Kidney (tissue), 13 donors: ENCODE measurements at regions not wholly inside any gene's neighbourhood (a gene's known extent, or its start where the extent isn't known, plus 50 kb on each side); places are given as distances from the start of the nearest gene placed in this dataset.
"Not testable (repeated sequence)": the region's sequence is repeated elsewhere in the genome, so short reads cannot be mapped to it uniquely, and the experiment has no call there.

Experiments
- DNase-seq, 5 donors: peaks; one replicate each; pipeline ENCODE4 v3.0.0-alpha.2; 2013 to 2020
- FAIRE-seq: peaks from 2 replicates; lab custom pipeline; 2012; peaks lifted over from hg19 to GRCh38; lab: Jason Lieb, UNC
- H3K27ac ChIP-seq, 2 donors: one replicate each; pipeline ENCODE4 v1.7.0; 2013; ENCODE audit warnings: low read depth in 2 of 2, low read length in 2 of 2, inconsistent platforms in 1 of 2
- H3K27me3 ChIP-seq: one replicate; pipeline ENCODE4 v1.7.1; 2013; ENCODE audit warnings: low read length, inconsistent platforms; ENCODE audit not compliant: control insufficient read depth, insufficient read depth
- H3K36me3 ChIP-seq, 3 donors: one replicate each; pipeline versions ENCODE4 v1.7.0 to v1.7.1; 2013; ENCODE audit warnings: low read length in 3 of 3, control low read depth in 1 of 3, inconsistent platforms in 1 of 3; ENCODE audit not compliant: insufficient read depth in 3 of 3, control insufficient read depth in 2 of 3
- H3K4me1 ChIP-seq, 3 donors: one replicate each; pipeline versions ENCODE4 v1.7.0 to v1.7.1; 2013; ENCODE audit warnings: low read length in 3 of 3, inconsistent platforms in 1 of 3, low read depth in 1 of 3; ENCODE audit not compliant: control insufficient read depth in 2 of 3, insufficient read depth in 2 of 3
- H3K4me3 ChIP-seq, 3 donors: one replicate each; pipeline versions ENCODE4 v1.7.0 to v1.8.1; 2013; ENCODE audit warnings: low read length in 3 of 3, control low read depth in 1 of 3, inconsistent platforms in 1 of 3
- H3K9ac ChIP-seq, 3 donors: one replicate each; pipeline versions ENCODE4 v1.7.0 to v1.7.1; 2013; ENCODE audit warnings: low read length in 3 of 3, control low read depth in 1 of 3, inconsistent platforms in 1 of 3
- H3K9me3 ChIP-seq, 3 donors: one replicate each; pipeline versions ENCODE4 v1.7.0 to v1.7.1; 2013; ENCODE audit warnings: low read length in 3 of 3, control low read depth in 1 of 3, inconsistent platforms in 1 of 3; ENCODE audit not compliant: control insufficient read depth in 2 of 3, insufficient read depth in 1 of 3
- CTCF ChIP-seq: IDR thresholded peaks from 3 replicates; pipeline ENCODE4 v1.5.1; 2012; ENCODE audit warnings: mild to moderate bottlenecking, moderate library complexity, borderline replicate concordance; ENCODE audit not compliant: insufficient read depth; ENCODE audit errors: extremely low read depth
- intact Hi-C: fragments of 100-400 bp; cut with DNase I; formaldehyde crosslinking; loops from one replicate; pipeline ENCODE4 v1.11.1; 2022
- donor health status: control.
- donor health status: control.
- donor health status: control.
- donor health status: control.
- donor health status: control.
- donor health status: DM: yes; HTN: yes; CAD: no.
- donor health status: Normal renal cell carcinoma (clear cell type).

- Histone ChIP-seq H3K9me3 (no peaks in the 10 kb centered on the region), H3K4me1 (no peaks in the 10 kb centered on the region), H3K27ac (no peak overlapping the region), H3K9ac (no peak overlapping the region), H3K4me3 (no peak overlapping the region), H3K36me3 (no peaks in the 10 kb centered on the region), H3K27me3 (no peaks in the 10 kb centered on the region)
- intact Hi-C loops: no loop called here
- no peak for TF ChIP-seq CTCF
- DNase-seq (peak in 1 of 5 donors; percentile 35), FAIRE-seq (no peak)
These were observed 295.3 kb upstream of the CNTN5 start for GRCh38 chr11:98725471-98725870.

- H3K27ac ChIP-seq: no peak overlapping the region
- H3K36me3 ChIP-seq: no peaks in the 10 kb centered on the region
- TF ChIP-seq CTCF: no peak
- H3K27me3 ChIP-seq: no peaks in the 10 kb centered on the region
- DNase-seq: no peak
- H3K9me3 ChIP-seq: no peaks in the 10 kb centered on the region
- H3K4me1 ChIP-seq: no peaks in the 10 kb centered on the region
- FAIRE-seq: no peak
- intact Hi-C loops: no loop called here
- H3K4me3 ChIP-seq: no peak overlapping the region
- no peak overlapping the region for H3K9ac ChIP-seq
These were observed 292.3 kb upstream of the CNTN5 start for GRCh38 chr11:98728421-98728820.

GRCh38 chr11:98729118-98729517, 291.6 kb upstream of the CNTN5 start:
- FAIRE-seq: no peak
- Histone ChIP-seq H3K36me3 (no peaks in the 10 kb centered on the region), H3K9ac (no peak overlapping the region), H3K27ac (no peak overlapping the region), H3K4me3 (no peak overlapping the region), H3K27me3 (no peaks in the 10 kb centered on the region), H3K4me1 (no peaks in the 10 kb centered on the region), H3K9me3 (no peaks in the 10 kb centered on the region)
- TF ChIP-seq CTCF: no peak
- DNase-seq: no peak
- intact Hi-C loops: no loop called here

GRCh38 chr11:98732947-98733346, 287.8 kb upstream of the CNTN5 start:
- DNase-seq (no peak), FAIRE-seq (no peak)
- Histone ChIP-seq H3K9me3 (no peaks in the 10 kb centered on the region), H3K9ac (no peak overlapping the region), H3K4me1 (no peaks in the 10 kb centered on the region), H3K27me3 (no peaks in the 10 kb centered on the region), H3K36me3 (no peaks in the 10 kb centered on the region), H3K4me3 (no peak overlapping the region), H3K27ac (no peak overlapping the region)
- no peak for TF ChIP-seq CTCF
- intact Hi-C loops: no loop called here

GRCh38 chr11:98733378-98733777, 287.4 kb upstream of the CNTN5 start:
- H3K4me3 ChIP-seq, FAIRE-seq, H3K4me1 ChIP-seq, H3K27me3 ChIP-seq, intact Hi-C loops, H3K9me3 ChIP-seq, H3K9ac ChIP-seq, H3K36me3 ChIP-seq, H3K27ac ChIP-seq, DNase-seq: not testable (repeated sequence)
